ENCODE measurements at regions not wholly inside any gene's neighbourhood (a gene's known extent, or its start where the extent isn't known, plus 50 kb on each side); places are given as distances from the start of the nearest gene placed in this dataset.

DNA sequence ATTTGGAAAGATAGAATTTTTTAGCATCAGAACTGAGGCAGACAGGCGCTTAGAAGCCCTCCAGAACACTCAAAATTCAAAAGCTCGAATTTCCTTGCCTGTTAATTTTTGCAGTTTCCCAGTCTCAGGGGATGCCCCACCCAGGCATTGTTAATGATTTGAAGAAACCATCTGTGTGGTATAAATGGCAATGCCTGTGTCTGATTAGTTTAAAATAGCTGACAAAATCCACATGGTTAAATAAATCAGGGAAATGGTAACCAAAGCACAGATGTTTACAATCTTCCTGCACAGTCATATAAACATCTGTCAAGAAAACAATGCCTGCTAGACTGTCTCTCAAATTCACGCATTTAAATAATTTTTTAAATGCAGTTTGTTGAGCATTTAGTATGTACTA is 185.2 kb upstream of the RGMB start:
- Histone ChIP-seq H3K4me1 (ENCODE audit: insufficient read depth, low read length) (no peaks in the 10 kb centered on the region), H3K9me3 (ENCODE audit: control insufficient read depth in 1 of 2, insufficient read depth in 1 of 2, low read length in 2 of 2) (no peaks in the 10 kb centered on the region), H3K27me3 (ENCODE audit: control insufficient read depth in 1 of 2, insufficient read depth in 2 of 2, low read length in 2 of 2) (no peaks in the 10 kb centered on the region), H3K4me3 (ENCODE audit: low read length) (no peak overlapping the region), H3K36me3 (ENCODE audit: insufficient read depth, low read length) (no peaks in the 10 kb centered on the region), H3K27ac (ENCODE audit: low read depth in 1 of 2, low read length in 2 of 2) (no peak overlapping the region)
- Mint-ChIP-seq H3K27me3 (peaks cover 4% of the 10 kb centered on the region), H3K27ac (no peak overlapping the region), H3K4me3 (no peak overlapping the region), H3K36me3 (ENCODE audit: low read depth) (no peaks in the 10 kb centered on the region), H3K9me3 (peaks cover 5% of the 10 kb centered on the region), H3K4me1 (ENCODE audit: low read depth) (no peaks in the 10 kb centered on the region)
- no peak for DNase-seq
- TF ChIP-seq, protein P1, sequence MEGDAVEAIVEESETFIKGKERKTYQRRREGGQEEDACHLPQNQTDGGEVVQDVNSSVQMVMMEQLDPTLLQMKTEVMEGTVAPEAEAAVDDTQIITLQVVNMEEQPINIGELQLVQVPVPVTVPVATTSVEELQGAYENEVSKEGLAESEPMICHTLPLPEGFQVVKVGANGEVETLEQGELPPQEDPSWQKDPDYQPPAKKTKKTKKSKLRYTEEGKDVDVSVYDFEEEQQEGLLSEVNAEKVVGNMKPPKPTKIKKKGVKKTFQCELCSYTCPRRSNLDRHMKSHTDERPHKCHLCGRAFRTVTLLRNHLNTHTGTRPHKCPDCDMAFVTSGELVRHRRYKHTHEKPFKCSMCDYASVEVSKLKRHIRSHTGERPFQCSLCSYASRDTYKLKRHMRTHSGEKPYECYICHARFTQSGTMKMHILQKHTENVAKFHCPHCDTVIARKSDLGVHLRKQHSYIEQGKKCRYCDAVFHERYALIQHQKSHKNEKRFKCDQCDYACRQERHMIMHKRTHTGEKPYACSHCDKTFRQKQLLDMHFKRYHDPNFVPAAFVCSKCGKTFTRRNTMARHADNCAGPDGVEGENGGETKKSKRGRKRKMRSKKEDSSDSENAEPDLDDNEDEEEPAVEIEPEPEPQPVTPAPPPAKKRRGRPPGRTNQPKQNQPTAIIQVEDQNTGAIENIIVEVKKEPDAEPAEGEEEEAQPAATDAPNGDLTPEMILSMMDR (IDR thresholded peaks at IDR 0.05) = no peak
- ChIA-PET POLR2A (no interaction called here), CTCF (no interaction called here)
- intact Hi-C loops (cut with DNase I, micrococcal nuclease) = no loop called here
- no peak for ATAC-seq (ENCODE audit: poor library complexity)

DNA sequence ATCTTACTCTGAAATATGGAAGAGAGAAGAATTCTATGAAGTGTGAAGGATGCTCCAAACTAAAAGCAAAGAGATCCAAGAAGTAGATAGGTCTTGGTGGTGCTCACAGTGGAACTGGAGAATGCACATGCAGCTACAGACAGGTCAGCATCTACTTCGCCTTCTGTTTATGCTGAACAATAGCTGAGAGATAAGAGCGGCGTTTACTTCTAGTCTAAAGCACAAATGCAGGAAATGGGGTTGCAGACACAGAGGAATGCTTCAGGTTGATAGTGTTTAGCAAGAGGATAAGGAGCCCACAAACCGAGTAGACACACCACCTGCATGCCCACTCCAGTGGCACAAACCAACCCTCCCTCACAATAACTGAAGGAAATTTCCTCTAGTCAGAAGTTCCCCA is 180.0 kb upstream of the RGMB start:
- Histone ChIP-seq H3K9me3 (ENCODE audit: control insufficient read depth in 1 of 2, insufficient read depth in 1 of 2, low read length in 2 of 2) (no peaks in the 10 kb centered on the region), H3K36me3 (ENCODE audit: insufficient read depth, low read length) (no peaks in the 10 kb centered on the region), H3K4me3 (ENCODE audit: low read length) (no peak overlapping the region), H3K27me3 (ENCODE audit: control insufficient read depth in 1 of 2, insufficient read depth in 2 of 2, low read length in 2 of 2) (no peaks in the 10 kb centered on the region), H3K4me1 (ENCODE audit: insufficient read depth, low read length) (no peaks in the 10 kb centered on the region), H3K27ac (ENCODE audit: low read depth in 1 of 2, low read length in 2 of 2) (no peak overlapping the region)
- DNase-seq (no peak), ATAC-seq (ENCODE audit: poor library complexity) (no peak)
- H3K4me1 Mint-ChIP-seq (ENCODE audit: low read depth) = no peaks in the 10 kb centered on the region
- ChIA-PET POLR2A (no interaction called here), CTCF (no interaction called here)
- H3K9me3 Mint-ChIP-seq = peaks cover 11% of the 10 kb centered on the region
- no peak overlapping the region for H3K27ac Mint-ChIP-seq
- H3K27me3 Mint-ChIP-seq = no peaks in the 10 kb centered on the region
- H3K36me3 Mint-ChIP-seq (ENCODE audit: low read depth) = no peaks in the 10 kb centered on the region
- H3K4me3 Mint-ChIP-seq = no peak overlapping the region
- intact Hi-C loops (cut with DNase I, micrococcal nuclease) = no loop called here
- TF ChIP-seq, protein P1 (IDR thresholded peaks at IDR 0.05) = no peak

DNA sequence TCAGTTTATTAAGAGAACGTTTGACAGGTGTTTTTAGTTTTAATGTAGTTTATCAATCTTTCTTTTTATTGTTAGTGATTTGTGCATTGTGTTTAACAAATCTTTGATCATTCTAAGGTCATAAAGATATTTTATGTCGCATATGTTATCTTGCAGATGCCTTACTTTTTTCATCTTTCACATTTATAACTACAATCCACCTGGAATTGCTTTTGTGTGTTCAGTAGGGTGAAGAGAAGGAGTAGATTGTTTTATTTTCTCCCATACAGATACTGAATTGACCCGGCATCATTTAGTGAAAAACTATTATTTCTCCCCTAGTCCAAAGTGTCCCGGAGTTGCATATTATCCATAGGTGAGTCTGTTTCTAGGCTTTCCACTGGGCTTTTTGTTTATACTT is 179.4 kb upstream of the RGMB start:
- TF ChIP-seq, protein P1 (IDR thresholded peaks at IDR 0.05) = no peak
- Mint-ChIP-seq H3K4me3 (no peak overlapping the region), H3K27ac (no peak overlapping the region), H3K4me1 (ENCODE audit: low read depth) (no peaks in the 10 kb centered on the region), H3K9me3 (peaks cover 13% of the 10 kb centered on the region), H3K27me3 (no peaks in the 10 kb centered on the region), H3K36me3 (ENCODE audit: low read depth) (no peaks in the 10 kb centered on the region)
- ChIA-PET POLR2A (no interaction called here), CTCF (no interaction called here)
- ATAC-seq (ENCODE audit: poor library complexity) (no peak), DNase-seq (no peak)
- Histone ChIP-seq H3K4me1 (ENCODE audit: insufficient read depth, low read length) (no peaks in the 10 kb centered on the region), H3K4me3 (ENCODE audit: low read length) (no peak overlapping the region), H3K27ac (ENCODE audit: low read depth in 1 of 2, low read length in 2 of 2) (no peak overlapping the region), H3K27me3 (ENCODE audit: control insufficient read depth in 1 of 2, insufficient read depth in 2 of 2, low read length in 2 of 2) (no peaks in the 10 kb centered on the region), H3K9me3 (ENCODE audit: control insufficient read depth in 1 of 2, insufficient read depth in 1 of 2, low read length in 2 of 2) (no peaks in the 10 kb centered on the region), H3K36me3 (ENCODE audit: insufficient read depth, low read length) (no peaks in the 10 kb centered on the region)
- intact Hi-C loops (cut with DNase I, micrococcal nuclease) = no loop called here
